ENCODE measurements at regions not wholly inside any gene's neighbourhood (a gene's known extent, or its start where the extent isn't known, plus 50 kb on each side); places are given as distances from the start of the nearest gene placed in this dataset.

DNA sequence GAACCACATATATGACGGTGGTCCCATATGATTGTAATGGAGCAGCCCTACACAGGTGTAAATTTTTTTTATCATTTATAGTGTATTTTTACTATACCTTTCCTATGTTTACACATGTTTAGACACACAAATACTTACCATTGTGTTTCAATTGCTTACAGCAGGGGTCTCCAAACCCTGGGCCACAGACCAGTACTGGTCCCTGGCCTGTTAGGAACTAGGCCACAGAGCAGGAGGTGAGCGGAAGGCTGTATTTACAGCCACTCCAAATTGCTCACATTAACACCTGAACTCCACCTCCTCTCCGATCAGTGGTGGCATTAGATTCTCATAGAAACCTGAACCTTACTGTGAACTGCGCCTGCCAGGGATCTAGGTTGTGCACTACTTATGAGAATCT, 201.8 kb upstream of the NDST4 start:
- FAIRE-seq = no peak
- TF ChIP-seq CTCF (IDR thresholded peaks at IDR 0.05; ENCODE audit: insufficient read depth, missing control alignments) = no peak
- DNase-seq (ENCODE audit: insufficient read length, low spot score) = no peak

DNA sequence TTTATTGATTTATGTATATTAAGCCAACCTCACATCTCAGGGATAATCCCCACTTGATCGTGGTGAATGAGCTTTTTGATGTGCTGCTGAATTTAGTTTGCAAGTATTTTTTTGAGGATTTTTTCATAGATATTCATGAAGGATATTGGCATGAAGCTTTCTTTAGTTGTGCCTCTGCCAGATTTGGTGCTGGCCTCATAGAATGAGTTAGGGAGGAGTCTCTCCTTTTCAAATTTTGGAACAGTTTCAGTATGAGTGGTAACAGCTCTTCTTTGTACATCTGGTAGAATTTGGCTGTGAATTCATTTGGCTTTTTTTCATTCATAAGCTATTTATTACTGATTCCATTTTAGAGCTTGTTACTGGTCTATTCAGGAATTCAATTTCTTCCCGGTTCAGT, 197.2 kb upstream of the NDST4 start:
- FAIRE-seq (no peak), DNase-seq (ENCODE audit: insufficient read length, low spot score) (no peak)
- TF ChIP-seq CTCF (IDR thresholded peaks at IDR 0.05; ENCODE audit: insufficient read depth, missing control alignments) = no peak

DNA sequence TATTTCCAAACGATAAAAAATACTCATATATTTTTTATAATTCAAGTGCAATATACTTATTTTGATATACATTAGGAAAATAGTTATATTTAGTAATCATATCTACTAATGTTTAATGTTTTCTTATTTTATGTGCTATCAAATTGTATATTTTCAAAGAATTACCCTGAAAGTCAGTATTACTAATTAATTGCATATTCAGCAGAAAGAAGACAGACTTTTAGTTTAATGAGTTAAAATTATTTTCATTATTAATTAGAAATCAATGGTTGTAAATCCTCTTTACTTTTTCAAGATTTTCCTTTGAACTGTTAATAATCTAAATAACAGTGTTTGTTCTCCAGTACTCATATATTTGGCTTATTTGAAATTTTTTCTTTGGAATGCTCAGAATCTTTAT, 181.3 kb upstream of the NDST4 start:
- no peak for TF ChIP-seq CTCF (IDR thresholded peaks at IDR 0.05; ENCODE audit: insufficient read depth, missing control alignments)
- DNase-seq (ENCODE audit: insufficient read length, low spot score) (no peak), FAIRE-seq (no peak)

- DNase-seq (ENCODE audit: insufficient read length, low spot score) = no peak
- no peak for TF ChIP-seq CTCF (IDR thresholded peaks at IDR 0.05; ENCODE audit: insufficient read depth, missing control alignments)
- no peak for FAIRE-seq
These were observed 179.7 kb upstream of the NDST4 start for GRCh38 chr4:115293093-115293462.

GRCh38 chr4:115292320-115293092, 179.1 kb upstream of the NDST4 start:
- FAIRE-seq (no peak), DNase-seq (ENCODE audit: insufficient read length, low spot score) (no peak)
- no peak for TF ChIP-seq CTCF (IDR thresholded peaks at IDR 0.05; ENCODE audit: insufficient read depth, missing control alignments)

- FAIRE-seq = no peak
- TF ChIP-seq CTCF (IDR thresholded peaks at IDR 0.05; ENCODE audit: insufficient read depth, missing control alignments) = no peak
These were observed 174.0 kb upstream of the NDST4 start for GRCh38 chr4:115287426-115287825.

DNA sequence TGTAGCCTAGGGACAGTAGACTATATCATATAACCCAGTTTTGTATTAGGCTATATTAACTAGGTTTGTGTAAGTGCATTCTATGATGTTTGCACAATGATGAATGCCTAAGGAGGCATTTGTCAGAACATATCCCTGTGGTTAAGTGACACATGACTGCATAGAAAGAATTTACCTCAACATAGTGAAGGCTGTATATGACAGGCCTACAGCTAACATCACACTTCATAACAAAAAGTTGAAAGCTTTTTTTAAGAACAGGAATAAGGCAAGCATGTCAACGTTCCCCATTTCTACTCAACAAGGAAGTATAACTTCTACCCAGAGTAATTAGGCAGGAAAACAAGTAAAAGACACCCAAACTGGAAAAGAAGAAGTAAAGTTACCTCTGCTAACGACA, 165.9 kb upstream of the NDST4 start:
- no peak for DNase-seq (ENCODE audit: insufficient read length, low spot score)
- FAIRE-seq = no peak
- TF ChIP-seq CTCF (IDR thresholded peaks at IDR 0.05; ENCODE audit: insufficient read depth, missing control alignments) = no peak

More at GRCh38 chr4:115287426-115287825, 174.0 kb upstream of the NDST4 start:
- DNase-seq (ENCODE audit: insufficient read length, low spot score) = no peak
